AG04449 (cell line): ENCODE measurements at regions not wholly inside any gene's neighbourhood (a gene's known extent, or its start where the extent isn't known, plus 50 kb on each side); places are given as distances from the start of the nearest gene placed in this dataset.
"Not testable (repeated sequence)": the region's sequence is repeated elsewhere in the genome, so short reads cannot be mapped to it uniquely, and the experiment has no call there.

Experiments
- CTCF ChIA-PET: fragments of 350-600 bp; formaldehyde crosslinking; extraction: SDS; loops from one replicate; lab custom pipeline; 2021; ENCODE audit warnings: antibody characterized with exemption; lab: Yijun Ruan, JAX
- POLR2A ChIA-PET: fragments of 400-600, 350-600 bp; formaldehyde crosslinking; extraction: SDS; loops from one replicate; lab custom pipeline; 2020; ENCODE audit warnings: antibody characterized with exemption, inconsistent platforms; lab: Yijun Ruan, JAX
- DNase-seq: peaks from one replicate; pipeline ENCODE4 v3.0.0-alpha.2; 2010; ENCODE audit warnings: low read depth, low spot score
- H3K4me3 ChIP-seq: 2 replicates; pipeline ENCODE4 v1.5.1; 2011; ENCODE audit warnings: low read depth, mild to moderate bottlenecking, control low read depth, low read length
- CTCF ChIP-seq: IDR thresholded peaks from one replicate; pipeline ENCODE4 v1.5.1; 2011; ENCODE audit warnings: mild to moderate bottlenecking, moderate library complexity, low read length, control low read depth, inconsistent platforms; ENCODE audit not compliant: insufficient read depth; ENCODE audit errors: missing control alignments

GRCh38 chr14:51463461-51463860, 188.2 kb upstream of the FRMD6 start:
- H3K4me3 ChIP-seq, result no peak overlapping the region
- no peak for DNase-seq
- ChIA-PET POLR2A (no interaction called here), CTCF (no interaction called here)
- TF ChIP-seq CTCF, result no peak

- TF ChIP-seq CTCF, result no peak
- ChIA-PET CTCF (no interaction called here), POLR2A (no interaction called here)
- DNase-seq, result no peak
- H3K4me3 ChIP-seq, result no peak overlapping the region
These were observed 187.3 kb upstream of the FRMD6 start for GRCh38 chr14:51464411-51464810.

- no peak for DNase-seq
- no peak overlapping the region for H3K4me3 ChIP-seq
- POLR2A ChIA-PET, result no interaction called here
- no peak for TF ChIP-seq CTCF
- CTCF ChIA-PET, result no interaction called here
These were observed 186.2 kb upstream of the FRMD6 start for GRCh38 chr14:51465486-51465885.

GRCh38 chr14:51467392-51467791, 184.3 kb upstream of the FRMD6 start:
- H3K4me3 ChIP-seq, DNase-seq, CTCF ChIA-PET, POLR2A ChIA-PET: not testable (repeated sequence)

- TF ChIP-seq CTCF, result no peak
These were observed 183.2 kb upstream of the FRMD6 start for GRCh38 chr14:51468523-51468922.

GRCh38 chr14:51472881-51473280, 178.8 kb upstream of the FRMD6 start:
- TF ChIP-seq CTCF, result no peak
- DNase-seq, result no peak
- no peak overlapping the region for H3K4me3 ChIP-seq
- CTCF ChIA-PET, result interaction anchor here (0.8 to 2.1 kb wide), 5 partner anchors 12 to 191 kb away, joined by 3 to 9 read pairs (median 4); no protein-coding TSS in a partner anchor
- POLR2A ChIA-PET, result no interaction called here

More at GRCh38 chr14:51468523-51468922, 183.2 kb upstream of the FRMD6 start:
- no peak for DNase-seq
- ChIA-PET CTCF (no interaction called here), POLR2A (no interaction called here)
- no peak overlapping the region for H3K4me3 ChIP-seq

GRCh38 chr14:51473351-51473750, 178.4 kb upstream of the FRMD6 start:
- CTCF ChIA-PET, result interaction anchor here (0.8 to 2.1 kb wide), 5 partner anchors 12 to 192 kb away, joined by 3 to 9 read pairs (median 4); no protein-coding TSS in a partner anchor
- no peak for TF ChIP-seq CTCF
- POLR2A ChIA-PET, result interaction anchor here (0.7 to 0.9 kb wide), 2 partner anchors 77 to 131 kb away, joined by 3 to 4 read pairs; no protein-coding TSS in a partner anchor
- no peak for DNase-seq
- no peak overlapping the region for H3K4me3 ChIP-seq
